ENCODE measurements at regions not wholly inside any gene's neighbourhood (a gene's known extent, or its start where the extent isn't known, plus 50 kb on each side); places are given as distances from the start of the nearest gene placed in this dataset.
A peak's percentile ranks its signal among the peaks of the same experiment; 100 is the strongest.

GRCh38 chr9:99682378-99682777 is 139.3 kb upstream of the NR4A3 start:
- H3K9me3 ChIP-seq (ENCODE audit: control insufficient read depth in 2 of 3, insufficient read depth in 1 of 3, low read length in 3 of 3): no peaks in the 10 kb centered on the region
- FAIRE-seq: no peak
- TF ChIP-seq, protein P1, sequence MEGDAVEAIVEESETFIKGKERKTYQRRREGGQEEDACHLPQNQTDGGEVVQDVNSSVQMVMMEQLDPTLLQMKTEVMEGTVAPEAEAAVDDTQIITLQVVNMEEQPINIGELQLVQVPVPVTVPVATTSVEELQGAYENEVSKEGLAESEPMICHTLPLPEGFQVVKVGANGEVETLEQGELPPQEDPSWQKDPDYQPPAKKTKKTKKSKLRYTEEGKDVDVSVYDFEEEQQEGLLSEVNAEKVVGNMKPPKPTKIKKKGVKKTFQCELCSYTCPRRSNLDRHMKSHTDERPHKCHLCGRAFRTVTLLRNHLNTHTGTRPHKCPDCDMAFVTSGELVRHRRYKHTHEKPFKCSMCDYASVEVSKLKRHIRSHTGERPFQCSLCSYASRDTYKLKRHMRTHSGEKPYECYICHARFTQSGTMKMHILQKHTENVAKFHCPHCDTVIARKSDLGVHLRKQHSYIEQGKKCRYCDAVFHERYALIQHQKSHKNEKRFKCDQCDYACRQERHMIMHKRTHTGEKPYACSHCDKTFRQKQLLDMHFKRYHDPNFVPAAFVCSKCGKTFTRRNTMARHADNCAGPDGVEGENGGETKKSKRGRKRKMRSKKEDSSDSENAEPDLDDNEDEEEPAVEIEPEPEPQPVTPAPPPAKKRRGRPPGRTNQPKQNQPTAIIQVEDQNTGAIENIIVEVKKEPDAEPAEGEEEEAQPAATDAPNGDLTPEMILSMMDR (IDR thresholded peaks at IDR 0.05; ENCODE audit: borderline replicate concordance, extremely low read depth, insufficient read depth): no peak
- DNase-seq: no peak
- H3K4me1 ChIP-seq (ENCODE audit: control insufficient read depth in 2 of 3, insufficient read depth in 2 of 3, low read depth in 1 of 3, low read length in 3 of 3): no peaks in the 10 kb centered on the region
- no peak overlapping the region for H3K9ac ChIP-seq (ENCODE audit: low read length in 3 of 3)
- no peaks in the 10 kb centered on the region for H3K36me3 ChIP-seq (ENCODE audit: control insufficient read depth in 2 of 3, insufficient read depth in 3 of 3, low read length in 3 of 3)
- H3K27me3 ChIP-seq (ENCODE audit: control insufficient read depth, insufficient read depth, low read length): no peaks in the 10 kb centered on the region
- H3K4me3 ChIP-seq (ENCODE audit: low read length in 3 of 3): no peak overlapping the region
- H3K27ac ChIP-seq (ENCODE audit: low read depth in 2 of 2, low read length in 2 of 2): no peak overlapping the region
- intact Hi-C loops (cut with DNase I): no loop called here

- intact Hi-C loops (cut with DNase I): no loop called here
- no peaks in the 10 kb centered on the region for H3K4me1 ChIP-seq (ENCODE audit: control insufficient read depth in 2 of 3, insufficient read depth in 2 of 3, low read depth in 1 of 3, low read length in 3 of 3)
- no peak overlapping the region for H3K27ac ChIP-seq (ENCODE audit: low read depth in 2 of 2, low read length in 2 of 2)
- no peak for DNase-seq
- H3K27me3 ChIP-seq (ENCODE audit: control insufficient read depth, insufficient read depth, low read length): no peaks in the 10 kb centered on the region
- TF ChIP-seq, protein P1 (IDR thresholded peaks at IDR 0.05; ENCODE audit: borderline replicate concordance, extremely low read depth, insufficient read depth): no peak
- no peaks in the 10 kb centered on the region for H3K36me3 ChIP-seq (ENCODE audit: control insufficient read depth in 2 of 3, insufficient read depth in 3 of 3, low read length in 3 of 3)
- no peaks in the 10 kb centered on the region for H3K9me3 ChIP-seq (ENCODE audit: control insufficient read depth in 2 of 3, insufficient read depth in 1 of 3, low read length in 3 of 3)
- H3K4me3 ChIP-seq (ENCODE audit: low read length in 3 of 3): no peak overlapping the region
- FAIRE-seq: no peak
- H3K9ac ChIP-seq (ENCODE audit: low read length in 3 of 3): no peak overlapping the region
These were observed 138.8 kb upstream of the NR4A3 start for GRCh38 chr9:99682870-99683269.

DNA sequence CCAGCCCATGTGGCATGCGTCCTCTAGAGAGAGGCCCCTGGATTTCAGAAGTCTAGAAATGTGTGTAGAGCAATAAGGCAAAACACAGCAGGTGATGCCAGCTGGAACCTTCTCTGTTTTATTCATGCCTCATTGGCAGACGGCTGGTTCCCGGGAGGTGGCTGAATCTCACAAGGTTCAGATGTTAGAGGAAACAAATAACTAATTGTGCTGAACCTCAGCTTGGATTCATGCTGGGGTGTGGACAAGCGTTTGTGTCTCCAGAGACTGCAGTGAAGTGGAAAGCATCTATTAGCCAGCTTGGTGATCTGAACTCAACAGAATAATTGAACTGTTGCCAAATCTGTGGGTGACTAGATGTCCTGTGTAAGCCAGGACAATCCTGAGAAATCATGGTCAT is 131.1 kb upstream of the NR4A3 start:
- H3K27ac ChIP-seq (ENCODE audit: low read depth in 2 of 2, low read length in 2 of 2): no peak overlapping the region
- no peaks in the 10 kb centered on the region for H3K27me3 ChIP-seq (ENCODE audit: control insufficient read depth, insufficient read depth, low read length)
- TF ChIP-seq, protein P1 (IDR thresholded peaks at IDR 0.05; ENCODE audit: borderline replicate concordance, extremely low read depth, insufficient read depth): no peak
- FAIRE-seq: no peak
- peaks cover 0 to 9% (median 0%) of the 10 kb centered on the region in 3 donors for H3K4me1 ChIP-seq (ENCODE audit: control insufficient read depth in 2 of 3, insufficient read depth in 2 of 3, low read depth in 1 of 3, low read length in 3 of 3)
- intact Hi-C loops (cut with DNase I): no loop called here
- H3K9me3 ChIP-seq (ENCODE audit: control insufficient read depth in 2 of 3, insufficient read depth in 1 of 3, low read length in 3 of 3): no peaks in the 10 kb centered on the region
- peak in 1 of 5 donors; percentile 0 for DNase-seq
- H3K36me3 ChIP-seq (ENCODE audit: control insufficient read depth in 2 of 3, insufficient read depth in 3 of 3, low read length in 3 of 3): no peaks in the 10 kb centered on the region
- no peak overlapping the region for H3K4me3 ChIP-seq (ENCODE audit: low read length in 3 of 3)
- H3K9ac ChIP-seq (ENCODE audit: low read length in 3 of 3): no peak overlapping the region

DNA sequence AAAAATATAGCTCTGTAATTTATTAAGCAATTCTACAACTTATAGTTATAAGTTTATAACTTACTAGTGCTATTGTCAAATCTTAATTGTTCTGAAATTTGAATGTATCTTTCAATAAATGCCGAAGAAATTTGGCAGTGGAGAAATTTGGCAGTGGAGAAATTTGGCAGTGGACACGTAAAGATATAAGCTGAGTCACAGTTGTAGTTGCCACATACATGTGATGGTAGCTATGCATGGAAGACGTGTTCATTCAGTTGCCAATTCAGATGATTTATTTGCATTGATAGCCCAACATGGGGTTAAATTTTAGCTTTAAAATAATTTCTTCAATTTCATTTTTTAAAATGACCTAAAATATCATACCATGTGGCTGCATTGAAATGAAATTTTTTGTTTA is 127.8 kb upstream of the NR4A3 start:
- TF ChIP-seq, protein P1 (IDR thresholded peaks at IDR 0.05; ENCODE audit: borderline replicate concordance, extremely low read depth, insufficient read depth): no peak
- no peaks in the 10 kb centered on the region for H3K36me3 ChIP-seq (ENCODE audit: control insufficient read depth in 2 of 3, insufficient read depth in 3 of 3, low read length in 3 of 3)
- DNase-seq (no peak), FAIRE-seq (no peak)
- H3K27me3 ChIP-seq (ENCODE audit: control insufficient read depth, insufficient read depth, low read length): no peaks in the 10 kb centered on the region
- H3K9ac ChIP-seq (ENCODE audit: low read length in 3 of 3): no peak overlapping the region
- peaks cover 0 to 9% (median 0%) of the 10 kb centered on the region in 3 donors for H3K4me1 ChIP-seq (ENCODE audit: control insufficient read depth in 2 of 3, insufficient read depth in 2 of 3, low read depth in 1 of 3, low read length in 3 of 3)
- H3K9me3 ChIP-seq (ENCODE audit: control insufficient read depth in 2 of 3, insufficient read depth in 1 of 3, low read length in 3 of 3): peaks cover 0 to 8% (median 0%) of the 10 kb centered on the region in 3 donors
- intact Hi-C loops (cut with DNase I): no loop called here
- no peak overlapping the region for H3K4me3 ChIP-seq (ENCODE audit: low read length in 3 of 3)
- no peak overlapping the region for H3K27ac ChIP-seq (ENCODE audit: low read depth in 2 of 2, low read length in 2 of 2)

Data from kidney (tissue), 13 donors.